Suprapubic skin (tissue), 3 donors: ENCODE measurements at regions not wholly inside any gene's neighbourhood (a gene's known extent, or its start where the extent isn't known, plus 50 kb on each side); places are given as distances from the start of the nearest gene placed in this dataset.
"Not testable (repeated sequence)": the region's sequence is repeated elsewhere in the genome, so short reads cannot be mapped to it uniquely, and the experiment has no call there.

Source experiments
- EP300 ChIP-seq: sonication (generic); formaldehyde crosslinking; IDR thresholded peaks from one replicate; pipeline ENCODE4 v1.6.1; 2017; ENCODE audit warnings: antibody characterized with exemption
- TF ChIP-seq, protein P1 (sequence below), 2 donors: fragments of 200-600 bp in 1 of 2; fragments of 450-650 bp in 1 of 2; sonication (generic) in 1 of 2; IDR thresholded peaks; one replicate each; pipeline ENCODE4 v1.5.1; 2016 to 2019; ENCODE audit warnings: antibody characterized with exemption in 2 of 2, mild to moderate bottlenecking in 1 of 2, moderate library complexity in 1 of 2

DNA sequence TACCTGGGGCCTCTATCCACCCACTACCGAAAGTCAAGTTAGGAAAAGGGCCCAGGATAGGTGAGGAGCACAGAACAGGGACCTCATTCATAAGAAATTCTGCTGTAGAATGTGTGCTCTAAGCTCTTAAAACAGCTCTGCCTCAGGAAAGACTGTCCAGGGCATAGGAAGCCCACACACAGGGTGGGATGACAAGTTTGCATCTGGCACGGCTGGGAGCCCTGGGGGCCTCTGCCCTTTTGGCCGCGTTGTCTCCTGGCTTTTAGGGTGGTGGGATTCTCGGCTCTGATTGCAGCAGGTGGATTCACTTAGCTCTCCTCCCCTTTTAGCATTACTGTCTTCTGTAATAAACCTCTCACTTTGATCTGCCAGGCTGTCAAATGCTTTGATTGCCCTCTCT lies 389.5 kb upstream of the ZNF337 start:
- TF ChIP-seq, protein P1, sequence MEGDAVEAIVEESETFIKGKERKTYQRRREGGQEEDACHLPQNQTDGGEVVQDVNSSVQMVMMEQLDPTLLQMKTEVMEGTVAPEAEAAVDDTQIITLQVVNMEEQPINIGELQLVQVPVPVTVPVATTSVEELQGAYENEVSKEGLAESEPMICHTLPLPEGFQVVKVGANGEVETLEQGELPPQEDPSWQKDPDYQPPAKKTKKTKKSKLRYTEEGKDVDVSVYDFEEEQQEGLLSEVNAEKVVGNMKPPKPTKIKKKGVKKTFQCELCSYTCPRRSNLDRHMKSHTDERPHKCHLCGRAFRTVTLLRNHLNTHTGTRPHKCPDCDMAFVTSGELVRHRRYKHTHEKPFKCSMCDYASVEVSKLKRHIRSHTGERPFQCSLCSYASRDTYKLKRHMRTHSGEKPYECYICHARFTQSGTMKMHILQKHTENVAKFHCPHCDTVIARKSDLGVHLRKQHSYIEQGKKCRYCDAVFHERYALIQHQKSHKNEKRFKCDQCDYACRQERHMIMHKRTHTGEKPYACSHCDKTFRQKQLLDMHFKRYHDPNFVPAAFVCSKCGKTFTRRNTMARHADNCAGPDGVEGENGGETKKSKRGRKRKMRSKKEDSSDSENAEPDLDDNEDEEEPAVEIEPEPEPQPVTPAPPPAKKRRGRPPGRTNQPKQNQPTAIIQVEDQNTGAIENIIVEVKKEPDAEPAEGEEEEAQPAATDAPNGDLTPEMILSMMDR (IDR thresholded peaks at IDR 0.05) = not testable (repeated sequence)
- not testable (repeated sequence) for TF ChIP-seq EP300
